ENCODE measurements at regions not wholly inside any gene's neighbourhood (a gene's known extent, or its start where the extent isn't known, plus 50 kb on each side); places are given as distances from the start of the nearest gene placed in this dataset.
A peak's percentile ranks its signal among the peaks of the same experiment; 100 is the strongest.

DNA sequence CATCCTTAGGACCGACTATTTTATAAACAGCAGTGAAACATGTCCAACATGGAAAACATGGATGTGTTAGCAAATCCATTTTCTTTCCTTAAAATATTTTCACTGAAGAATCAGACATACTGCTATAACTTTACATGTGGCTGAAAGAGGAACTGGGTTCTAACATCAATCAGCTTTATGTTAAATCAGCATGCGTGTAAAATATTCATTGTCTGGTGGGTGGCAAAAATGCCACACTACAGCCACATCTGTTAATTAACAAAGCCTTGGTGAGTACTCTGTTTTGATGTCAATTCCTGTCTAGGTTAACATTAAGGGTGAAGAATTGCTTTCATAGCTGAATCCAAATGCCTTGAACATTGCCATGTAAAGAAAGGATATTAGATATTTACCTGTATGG is 222.6 kb upstream of the CEP162 start:
- Histone ChIP-seq H3K14ac (ENCODE audit: low read length) (no peak overlapping the region), H3K4me3 (ENCODE audit: low read length in 2 of 2) (no peak overlapping the region), H3K4me1 (ENCODE audit: control insufficient read depth in 2 of 2, insufficient read depth in 1 of 2, low read depth in 1 of 2, low read length in 2 of 2) (peaks cover 0 to 2% of the 10 kb centered on the region in 2 donors), H4K8ac (ENCODE audit: low read depth, low read length) (no peak overlapping the region), H2BK120ac (ENCODE audit: low read depth, low read length) (no peak overlapping the region), H2BK5ac (ENCODE audit: low read length) (no peak overlapping the region), H2AK5ac (ENCODE audit: low read depth, low read length) (no peak overlapping the region), H3K36me3 (replicated peaks in 1 of 2; ENCODE audit: control insufficient read depth in 2 of 2, insufficient read depth in 2 of 2, low read length in 2 of 2) (no peaks in the 10 kb centered on the region), H3K27ac (replicated peaks; ENCODE audit: low read length) (no peak overlapping the region), H2BK15ac (ENCODE audit: low read length) (no peak overlapping the region), H3K4me2 (ENCODE audit: insufficient read depth, low read length, poor library complexity, severe bottlenecking) (no peak overlapping the region), H3K79me1 (ENCODE audit: low read depth, low read length) (no peaks in the 10 kb centered on the region), H3K9me3 (replicated peaks in 1 of 2; ENCODE audit: control insufficient read depth in 2 of 2, insufficient read depth in 1 of 2, low read depth in 1 of 2, low read length in 2 of 2) (no peaks in the 10 kb centered on the region), H4K91ac (ENCODE audit: low read depth, low read length, poor library complexity) (no peak overlapping the region), H2AFZ (ENCODE audit: low read length) (no peak overlapping the region), H3K4ac (ENCODE audit: low read length) (no peak overlapping the region), H3K27me3 (ENCODE audit: control insufficient read depth in 3 of 3, insufficient read depth in 3 of 3, low read depth in 1 of 3, low read length in 3 of 3) (no peaks in the 10 kb centered on the region), H3K18ac (ENCODE audit: low read length) (no peak overlapping the region), H2BK12ac (ENCODE audit: low read length) (no peak overlapping the region), H3K23ac (ENCODE audit: low read depth, low read length, poor library complexity) (no peak overlapping the region), H3K9ac (ENCODE audit: low read depth, low read length, poor library complexity) (no peak overlapping the region)
- DNase-seq (ENCODE audit: low spot score) = no peak
- WGBS, 2 donors (ENCODE audit: extremely low coverage in 2 of 2, insufficient read length in 2 of 2, insufficient replicate concordance in 1 of 2) = no CpG with 5 or more reads among the region's 2 CpGs

DNA sequence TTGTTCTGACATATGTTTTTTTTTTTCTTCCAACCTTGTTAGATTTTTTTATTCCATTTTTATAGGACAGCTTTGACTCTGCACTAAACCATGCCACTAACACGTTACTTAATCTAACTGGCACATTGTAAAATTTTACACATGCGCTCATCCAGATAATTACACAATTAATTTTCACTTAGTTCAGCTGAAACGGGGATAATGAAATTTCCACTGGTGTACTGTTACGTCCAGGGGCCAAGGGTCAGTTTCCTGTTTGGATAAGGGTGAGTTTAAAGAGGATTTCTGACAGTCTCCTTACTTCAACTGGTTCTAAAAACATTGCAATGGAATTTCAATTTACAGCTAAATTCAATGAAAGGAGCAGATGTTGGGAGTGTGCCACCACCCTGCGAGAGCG is 221.8 kb upstream of the CEP162 start:
- Histone ChIP-seq H3K9me3 (replicated peaks in 1 of 2; ENCODE audit: control insufficient read depth in 2 of 2, insufficient read depth in 1 of 2, low read depth in 1 of 2, low read length in 2 of 2) (no peaks in the 10 kb centered on the region), H3K4ac (ENCODE audit: low read length) (no peak overlapping the region), H2BK120ac (ENCODE audit: low read depth, low read length) (no peak overlapping the region), H4K91ac (ENCODE audit: low read depth, low read length, poor library complexity) (no peak overlapping the region), H2AFZ (ENCODE audit: low read length) (no peak overlapping the region), H3K27me3 (ENCODE audit: control insufficient read depth in 3 of 3, insufficient read depth in 3 of 3, low read depth in 1 of 3, low read length in 3 of 3) (no peaks in the 10 kb centered on the region), H3K9ac (ENCODE audit: low read depth, low read length, poor library complexity) (no peak overlapping the region), H2BK12ac (ENCODE audit: low read length) (no peak overlapping the region), H3K4me3 (ENCODE audit: low read length in 2 of 2) (no peak overlapping the region), H3K27ac (replicated peaks; ENCODE audit: low read length) (no peak overlapping the region), H2AK5ac (ENCODE audit: low read depth, low read length) (no peak overlapping the region), H3K4me2 (ENCODE audit: insufficient read depth, low read length, poor library complexity, severe bottlenecking) (no peak overlapping the region), H3K18ac (ENCODE audit: low read length) (no peak overlapping the region), H3K4me1 (ENCODE audit: control insufficient read depth in 2 of 2, insufficient read depth in 1 of 2, low read depth in 1 of 2, low read length in 2 of 2) (peaks cover 0 to 2% of the 10 kb centered on the region in 2 donors), H3K79me1 (ENCODE audit: low read depth, low read length) (no peaks in the 10 kb centered on the region), H2BK15ac (ENCODE audit: low read length) (no peak overlapping the region), H3K23ac (ENCODE audit: low read depth, low read length, poor library complexity) (no peak overlapping the region), H4K8ac (ENCODE audit: low read depth, low read length) (no peak overlapping the region), H2BK5ac (ENCODE audit: low read length) (no peak overlapping the region), H3K14ac (ENCODE audit: low read length) (no peak overlapping the region), H3K36me3 (replicated peaks in 1 of 2; ENCODE audit: control insufficient read depth in 2 of 2, insufficient read depth in 2 of 2, low read length in 2 of 2) (no peaks in the 10 kb centered on the region)
- no CpG with 5 or more reads among the region's 6 CpGs for WGBS, 2 donors (ENCODE audit: extremely low coverage in 2 of 2, insufficient read length in 2 of 2, insufficient replicate concordance in 1 of 2)
- DNase-seq (ENCODE audit: low spot score) = no peak

DNA sequence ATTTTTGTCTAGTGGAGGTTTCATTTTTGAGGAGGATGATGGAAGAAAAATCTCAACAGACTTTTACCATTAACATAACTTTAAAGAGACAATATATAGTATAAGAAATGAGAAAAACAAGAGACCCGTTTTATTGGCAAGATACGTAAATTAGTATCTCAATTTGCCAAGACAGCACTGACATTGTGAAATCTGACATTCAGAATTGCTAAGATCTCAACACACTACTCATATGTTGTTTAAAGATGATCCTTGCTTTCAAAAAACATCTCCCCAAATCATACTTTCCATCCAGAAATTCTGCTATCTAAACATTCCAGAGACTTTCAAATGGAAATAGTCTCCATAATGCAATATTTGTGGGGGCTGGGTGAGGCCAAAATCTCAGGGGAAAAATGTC is 220.9 kb upstream of the CEP162 start:
- no peak for DNase-seq (ENCODE audit: low spot score)
- Histone ChIP-seq H3K27ac (replicated peaks; ENCODE audit: low read length) (no peak overlapping the region), H3K4me3 (ENCODE audit: low read length in 2 of 2) (no peak overlapping the region), H2BK5ac (ENCODE audit: low read length) (no peak overlapping the region), H3K14ac (ENCODE audit: low read length) (no peak overlapping the region), H3K9ac (ENCODE audit: low read depth, low read length, poor library complexity) (no peak overlapping the region), H3K4me1 (ENCODE audit: control insufficient read depth in 2 of 2, insufficient read depth in 1 of 2, low read depth in 1 of 2, low read length in 2 of 2) (peaks cover 0 to 2% of the 10 kb centered on the region in 2 donors), H3K9me3 (replicated peaks in 1 of 2; ENCODE audit: control insufficient read depth in 2 of 2, insufficient read depth in 1 of 2, low read depth in 1 of 2, low read length in 2 of 2) (no peaks in the 10 kb centered on the region), H4K8ac (ENCODE audit: low read depth, low read length) (no peak overlapping the region), H4K91ac (ENCODE audit: low read depth, low read length, poor library complexity) (no peak overlapping the region), H3K4ac (ENCODE audit: low read length) (no peak overlapping the region), H2BK12ac (ENCODE audit: low read length) (no peak overlapping the region), H3K79me1 (ENCODE audit: low read depth, low read length) (no peaks in the 10 kb centered on the region), H2AK5ac (ENCODE audit: low read depth, low read length) (no peak overlapping the region), H3K4me2 (ENCODE audit: insufficient read depth, low read length, poor library complexity, severe bottlenecking) (no peak overlapping the region), H3K36me3 (replicated peaks in 1 of 2; ENCODE audit: control insufficient read depth in 2 of 2, insufficient read depth in 2 of 2, low read length in 2 of 2) (no peaks in the 10 kb centered on the region), H3K23ac (ENCODE audit: low read depth, low read length, poor library complexity) (no peak overlapping the region), H2BK120ac (ENCODE audit: low read depth, low read length) (no peak overlapping the region), H2BK15ac (ENCODE audit: low read length) (no peak overlapping the region), H3K27me3 (ENCODE audit: control insufficient read depth in 3 of 3, insufficient read depth in 3 of 3, low read depth in 1 of 3, low read length in 3 of 3) (no peaks in the 10 kb centered on the region), H3K18ac (ENCODE audit: low read length) (no peak overlapping the region), H2AFZ (ENCODE audit: low read length) (no peak overlapping the region)
- no CpG with 5 or more reads among the region's 2 CpGs for WGBS, 2 donors (ENCODE audit: extremely low coverage in 2 of 2, insufficient read length in 2 of 2, insufficient replicate concordance in 1 of 2)

- H3K27me3 ChIP-seq (ENCODE audit: control insufficient read depth in 3 of 3, insufficient read depth in 3 of 3, low read depth in 1 of 3, low read length in 3 of 3) = no peaks in the 10 kb centered on the region
- H3K18ac ChIP-seq (ENCODE audit: low read length) = no peak overlapping the region
- H2BK12ac ChIP-seq (ENCODE audit: low read length) = no peak overlapping the region
- DNase-seq (ENCODE audit: low spot score) = no peak
- H3K79me1 ChIP-seq (ENCODE audit: low read depth, low read length) = no peaks in the 10 kb centered on the region
- H3K9me3 ChIP-seq (replicated peaks in 1 of 2; ENCODE audit: control insufficient read depth in 2 of 2, insufficient read depth in 1 of 2, low read depth in 1 of 2, low read length in 2 of 2) = no peaks in the 10 kb centered on the region
- no peak overlapping the region for H2AK5ac ChIP-seq (ENCODE audit: low read depth, low read length)
- WGBS, 2 donors (ENCODE audit: extremely low coverage in 2 of 2, insufficient read length in 2 of 2, insufficient replicate concordance in 1 of 2) = no CpG with 5 or more reads among the region's 3 CpGs
- H2BK15ac ChIP-seq (ENCODE audit: low read length) = no peak overlapping the region
- H3K9ac ChIP-seq (ENCODE audit: low read depth, low read length, poor library complexity) = no peak overlapping the region
- peak overlapping the region; percentile 63 for H2AFZ ChIP-seq (ENCODE audit: low read length)
- no peak overlapping the region for H2BK5ac ChIP-seq (ENCODE audit: low read length)
- H3K27ac ChIP-seq (replicated peaks; ENCODE audit: low read length) = no peak overlapping the region
- no peak overlapping the region for H3K4me3 ChIP-seq (ENCODE audit: low read length in 2 of 2)
- no peak overlapping the region for H3K14ac ChIP-seq (ENCODE audit: low read length)
- H3K23ac ChIP-seq (ENCODE audit: low read depth, low read length, poor library complexity) = no peak overlapping the region
- H4K8ac ChIP-seq (ENCODE audit: low read depth, low read length) = no peak overlapping the region
- no peak overlapping the region for H3K4me2 ChIP-seq (ENCODE audit: insufficient read depth, low read length, poor library complexity, severe bottlenecking)
- H2BK120ac ChIP-seq (ENCODE audit: low read depth, low read length) = no peak overlapping the region
- no peaks in the 10 kb centered on the region for H3K36me3 ChIP-seq (replicated peaks in 1 of 2; ENCODE audit: control insufficient read depth in 2 of 2, insufficient read depth in 2 of 2, low read length in 2 of 2)
- no peak overlapping the region for H4K91ac ChIP-seq (ENCODE audit: low read depth, low read length, poor library complexity)
- no peak overlapping the region for H3K4ac ChIP-seq (ENCODE audit: low read length)
- peaks cover 0 to 2% of the 10 kb centered on the region in 2 donors for H3K4me1 ChIP-seq (ENCODE audit: control insufficient read depth in 2 of 2, insufficient read depth in 1 of 2, low read depth in 1 of 2, low read length in 2 of 2)
These were observed 220.2 kb upstream of the CEP162 start for GRCh38 chr6:84447651-84448050.

Measured in neuronal stem cell (in vitro differentiated cells).